ENCODE measurements at regions not wholly inside any gene's neighbourhood (a gene's known extent, or its start where the extent isn't known, plus 50 kb on each side); places are given as distances from the start of the nearest gene placed in this dataset.

- H3K36me3 ChIP-seq, result no peaks in the 10 kb centered on the region
- 77 to 81% methylated on average over 3 of the region's 3 CpGs for WGBS, 2 donors
- no peak overlapping the region for H3K27ac ChIP-seq
- H3K4me1 ChIP-seq, result no peaks in the 10 kb centered on the region
- H3K4me3 ChIP-seq, result no peak overlapping the region
- TF ChIP-seq, protein P1, sequence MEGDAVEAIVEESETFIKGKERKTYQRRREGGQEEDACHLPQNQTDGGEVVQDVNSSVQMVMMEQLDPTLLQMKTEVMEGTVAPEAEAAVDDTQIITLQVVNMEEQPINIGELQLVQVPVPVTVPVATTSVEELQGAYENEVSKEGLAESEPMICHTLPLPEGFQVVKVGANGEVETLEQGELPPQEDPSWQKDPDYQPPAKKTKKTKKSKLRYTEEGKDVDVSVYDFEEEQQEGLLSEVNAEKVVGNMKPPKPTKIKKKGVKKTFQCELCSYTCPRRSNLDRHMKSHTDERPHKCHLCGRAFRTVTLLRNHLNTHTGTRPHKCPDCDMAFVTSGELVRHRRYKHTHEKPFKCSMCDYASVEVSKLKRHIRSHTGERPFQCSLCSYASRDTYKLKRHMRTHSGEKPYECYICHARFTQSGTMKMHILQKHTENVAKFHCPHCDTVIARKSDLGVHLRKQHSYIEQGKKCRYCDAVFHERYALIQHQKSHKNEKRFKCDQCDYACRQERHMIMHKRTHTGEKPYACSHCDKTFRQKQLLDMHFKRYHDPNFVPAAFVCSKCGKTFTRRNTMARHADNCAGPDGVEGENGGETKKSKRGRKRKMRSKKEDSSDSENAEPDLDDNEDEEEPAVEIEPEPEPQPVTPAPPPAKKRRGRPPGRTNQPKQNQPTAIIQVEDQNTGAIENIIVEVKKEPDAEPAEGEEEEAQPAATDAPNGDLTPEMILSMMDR (IDR thresholded peaks at IDR 0.05), result no peak
- no peak for TF ChIP-seq POLR2A (IDR thresholded peaks at IDR 0.05)
- TF ChIP-seq EP300 (IDR thresholded peaks at IDR 0.05), result no peak
- TF ChIP-seq POLR2AphosphoS5 (IDR thresholded peaks at IDR 0.05), result no peak
- H3K9me3 ChIP-seq, result no peaks in the 10 kb centered on the region
- ATAC-seq (ENCODE audit: low FRiP score in 2 of 2) (no peak), DNase-seq (no peak)
- H3K27me3 ChIP-seq, result no peaks in the 10 kb centered on the region
Measured at GRCh38 chr16:7103056-7103455, 229.6 kb upstream of the RBFOX1 start.

DNA sequence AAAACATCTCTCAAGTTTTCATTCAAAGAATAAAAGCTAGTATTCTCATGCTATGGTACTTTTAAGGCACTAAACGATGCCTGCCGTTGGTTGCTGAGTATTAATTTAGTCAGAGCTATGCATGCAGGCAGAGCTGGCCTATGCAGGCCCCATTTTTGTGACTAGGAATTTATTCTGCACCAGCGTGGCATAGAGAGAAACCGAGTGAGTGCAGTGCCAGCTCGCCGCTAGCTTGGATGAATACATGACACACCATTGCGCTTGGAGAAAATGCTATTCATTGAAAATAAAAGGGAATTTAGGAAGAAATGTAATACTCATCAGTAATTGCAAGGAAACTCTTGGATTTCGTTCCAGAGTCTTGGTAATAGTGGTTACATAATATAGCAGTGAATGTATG, 231.6 kb upstream of the RBFOX1 start:
- no peaks in the 10 kb centered on the region for H3K9me3 ChIP-seq
- H3K27ac ChIP-seq, result no peak overlapping the region
- ATAC-seq (ENCODE audit: low FRiP score in 2 of 2) (no peak), DNase-seq (no peak)
- H3K27me3 ChIP-seq, result no peaks in the 10 kb centered on the region
- WGBS, 2 donors, result 85 to 86% methylated on average over 8 of the region's 8 CpGs
- TF ChIP-seq, protein P1 (IDR thresholded peaks at IDR 0.05), result no peak
- TF ChIP-seq POLR2A (IDR thresholded peaks at IDR 0.05) (no peak), EP300 (IDR thresholded peaks at IDR 0.05) (no peak), POLR2AphosphoS5 (IDR thresholded peaks at IDR 0.05) (no peak)
- H3K4me1 ChIP-seq, result no peaks in the 10 kb centered on the region
- H3K4me3 ChIP-seq, result no peak overlapping the region
- H3K36me3 ChIP-seq, result no peaks in the 10 kb centered on the region

DNA sequence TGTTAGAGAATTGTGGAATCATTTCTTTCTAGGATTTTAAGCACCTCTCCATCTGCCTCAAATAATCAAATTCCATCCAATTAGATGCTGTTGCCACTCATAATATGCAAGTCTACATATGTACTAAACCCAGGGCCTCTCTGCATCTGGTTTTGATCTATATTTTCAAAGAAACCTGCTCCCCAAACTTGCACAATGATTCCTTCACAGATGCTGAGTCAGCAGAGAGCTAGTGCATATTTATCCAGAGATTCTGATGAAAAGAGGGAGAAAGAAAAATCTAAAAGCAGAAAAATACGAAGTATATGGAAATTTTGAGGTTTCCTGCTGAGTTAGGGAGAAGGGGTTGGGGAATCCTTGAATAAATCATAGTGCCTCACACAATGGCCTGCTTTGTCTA, 235.1 kb upstream of the RBFOX1 start:
- no peaks in the 10 kb centered on the region for H3K4me1 ChIP-seq
- no peaks in the 10 kb centered on the region for H3K9me3 ChIP-seq
- no peaks in the 10 kb centered on the region for H3K36me3 ChIP-seq
- DNase-seq (no peak), ATAC-seq (ENCODE audit: low FRiP score in 2 of 2) (no peak)
- 16 to 29% methylated on average over 1 of the region's 1 CpG for whole genome bisulfite sequencing, 2 donors
- no peak overlapping the region for H3K4me3 ChIP-seq
- H3K27ac ChIP-seq, result no peak overlapping the region
- no peak for TF ChIP-seq POLR2A (IDR thresholded peaks at IDR 0.05)
- TF ChIP-seq POLR2AphosphoS5 (IDR thresholded peaks at IDR 0.05), result no peak
- TF ChIP-seq EP300 (IDR thresholded peaks at IDR 0.05), result no peak
- TF ChIP-seq, protein P1 (IDR thresholded peaks at IDR 0.05), result no peak
- H3K27me3 ChIP-seq, result no peaks in the 10 kb centered on the region

GRCh38 chr16:7093511-7093910, 239.1 kb upstream of the RBFOX1 start:
- Histone ChIP-seq H3K27ac (no peak overlapping the region), H3K36me3 (no peaks in the 10 kb centered on the region), H3K4me3 (no peak overlapping the region), H3K9me3 (no peaks in the 10 kb centered on the region), H3K4me1 (no peaks in the 10 kb centered on the region), H3K27me3 (no peaks in the 10 kb centered on the region)
- WGBS, 2 donors, result 87 to 92% methylated on average over 4 of the region's 4 CpGs
- TF ChIP-seq, protein P1 (IDR thresholded peaks at IDR 0.05), result no peak
- TF ChIP-seq POLR2AphosphoS5 (IDR thresholded peaks at IDR 0.05) (no peak), EP300 (IDR thresholded peaks at IDR 0.05) (no peak), POLR2A (IDR thresholded peaks at IDR 0.05) (no peak)
- DNase-seq, result no peak
- ATAC-seq (ENCODE audit: low FRiP score in 2 of 2), result no peak

DNA sequence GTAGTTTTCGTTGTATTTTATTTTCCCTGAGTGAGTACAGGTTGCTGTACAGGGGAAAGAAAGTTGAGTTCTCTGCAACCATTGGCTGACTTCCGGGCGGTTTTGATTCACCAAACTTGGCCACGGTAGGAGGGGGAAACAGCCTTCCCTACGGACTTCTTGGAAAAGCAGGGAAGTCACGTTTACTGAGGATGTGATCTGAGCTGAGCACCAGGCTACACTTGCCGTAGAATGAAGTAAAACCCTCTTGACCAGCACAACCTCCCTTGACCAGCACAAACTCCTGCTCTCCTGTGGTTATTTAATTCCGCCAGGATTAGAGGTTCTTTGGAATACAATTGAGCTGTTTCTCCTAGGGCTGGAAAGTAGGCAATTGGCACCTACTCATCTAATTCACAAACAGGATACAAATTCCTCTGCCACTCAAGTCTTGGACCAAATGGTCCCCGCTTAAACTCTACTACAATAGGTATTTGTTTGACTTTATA, 242.0 kb upstream of the RBFOX1 start:
- WGBS, 2 donors, result 21 to 22% methylated on average over 9 of the region's 9 CpGs
- Histone ChIP-seq H3K27me3 (no peaks in the 10 kb centered on the region), H3K9me3 (no peaks in the 10 kb centered on the region), H3K4me1 (no peaks in the 10 kb centered on the region), H3K36me3 (no peaks in the 10 kb centered on the region), H3K27ac (no peak overlapping the region), H3K4me3 (no peak overlapping the region)
- ATAC-seq (ENCODE audit: low FRiP score in 2 of 2) (no peak), DNase-seq (no peak)
- TF ChIP-seq EP300 (IDR thresholded peaks at IDR 0.05), result no peak
- no peak for TF ChIP-seq POLR2A (IDR thresholded peaks at IDR 0.05)
- TF ChIP-seq, protein P1 (IDR thresholded peaks at IDR 0.05), result no peak
- no peak for TF ChIP-seq POLR2AphosphoS5 (IDR thresholded peaks at IDR 0.05)
